ENCODE measurements at regions not wholly inside any gene's neighbourhood (a gene's known extent, or its start where the extent isn't known, plus 50 kb on each side); places are given as distances from the start of the nearest gene placed in this dataset.

DNA sequence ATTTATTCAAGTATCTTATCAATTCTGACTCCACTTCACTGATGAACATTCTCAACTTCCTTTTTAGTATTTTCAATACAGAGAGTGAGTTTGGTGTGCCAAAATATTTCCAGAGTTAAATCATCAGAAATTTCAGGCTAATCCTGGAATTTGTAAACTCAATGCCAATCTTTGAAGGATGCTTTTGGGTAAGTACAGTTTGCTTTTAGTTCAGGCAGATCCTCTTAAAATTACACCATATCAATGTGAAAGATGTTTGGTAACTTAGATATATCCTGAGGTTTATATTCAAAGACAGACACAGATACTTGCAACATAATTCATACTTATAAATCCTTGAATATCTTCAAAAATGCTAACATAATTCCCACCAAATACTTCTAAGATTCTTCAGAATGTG, 76.0 kb upstream of the FAM47B start:
- Histone ChIP-seq H3K9me3 (ENCODE audit: low read length) (no peaks in the 10 kb centered on the region), H3K4me2 (ENCODE audit: low read length) (no peak overlapping the region), H3K36me3 (ENCODE audit: insufficient read depth, low read length) (no peaks in the 10 kb centered on the region), H3K79me2 (ENCODE audit: insufficient read depth, low read depth, low read length) (no peaks in the 10 kb centered on the region), H3K27ac (ENCODE audit: low read depth, low read length, poor library complexity, severe bottlenecking) (no peak overlapping the region), H2AFZ (ENCODE audit: low read length) (no peak overlapping the region), H4K20me1 (ENCODE audit: insufficient read depth, low read length) (no peaks in the 10 kb centered on the region), H3K4me1 (ENCODE audit: insufficient read depth, low read length, poor library complexity, severe bottlenecking) (no peaks in the 10 kb centered on the region), H3K4me3 (ENCODE audit: low read depth, low read length, poor library complexity, severe bottlenecking) (no peak overlapping the region), H3K9me2 (ENCODE audit: insufficient read depth, low read length) (no peaks in the 10 kb centered on the region)
- intact Hi-C loops (cut with micrococcal nuclease; ENCODE audit: unreplicated experiment) = no loop called here
- TF ChIP-seq EZH2phosphoT487 (IDR thresholded peaks at IDR 0.05; ENCODE audit: borderline replicate concordance, low read depth, low read length) = no peak
- TF ChIP-seq, protein P1, sequence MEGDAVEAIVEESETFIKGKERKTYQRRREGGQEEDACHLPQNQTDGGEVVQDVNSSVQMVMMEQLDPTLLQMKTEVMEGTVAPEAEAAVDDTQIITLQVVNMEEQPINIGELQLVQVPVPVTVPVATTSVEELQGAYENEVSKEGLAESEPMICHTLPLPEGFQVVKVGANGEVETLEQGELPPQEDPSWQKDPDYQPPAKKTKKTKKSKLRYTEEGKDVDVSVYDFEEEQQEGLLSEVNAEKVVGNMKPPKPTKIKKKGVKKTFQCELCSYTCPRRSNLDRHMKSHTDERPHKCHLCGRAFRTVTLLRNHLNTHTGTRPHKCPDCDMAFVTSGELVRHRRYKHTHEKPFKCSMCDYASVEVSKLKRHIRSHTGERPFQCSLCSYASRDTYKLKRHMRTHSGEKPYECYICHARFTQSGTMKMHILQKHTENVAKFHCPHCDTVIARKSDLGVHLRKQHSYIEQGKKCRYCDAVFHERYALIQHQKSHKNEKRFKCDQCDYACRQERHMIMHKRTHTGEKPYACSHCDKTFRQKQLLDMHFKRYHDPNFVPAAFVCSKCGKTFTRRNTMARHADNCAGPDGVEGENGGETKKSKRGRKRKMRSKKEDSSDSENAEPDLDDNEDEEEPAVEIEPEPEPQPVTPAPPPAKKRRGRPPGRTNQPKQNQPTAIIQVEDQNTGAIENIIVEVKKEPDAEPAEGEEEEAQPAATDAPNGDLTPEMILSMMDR (conservative IDR thresholded peaks at IDR 0.05; ENCODE audit: low read length) = no peak
- no TSS peak for BruUV-seq (replicated peaks)
- CTCF ChIA-PET (ENCODE audit: unreplicated experiment) = no interaction called here
- POLR2A ChIA-PET = no interaction called here
- no peak for DNase-seq (ENCODE audit: low spot score)

DNA sequence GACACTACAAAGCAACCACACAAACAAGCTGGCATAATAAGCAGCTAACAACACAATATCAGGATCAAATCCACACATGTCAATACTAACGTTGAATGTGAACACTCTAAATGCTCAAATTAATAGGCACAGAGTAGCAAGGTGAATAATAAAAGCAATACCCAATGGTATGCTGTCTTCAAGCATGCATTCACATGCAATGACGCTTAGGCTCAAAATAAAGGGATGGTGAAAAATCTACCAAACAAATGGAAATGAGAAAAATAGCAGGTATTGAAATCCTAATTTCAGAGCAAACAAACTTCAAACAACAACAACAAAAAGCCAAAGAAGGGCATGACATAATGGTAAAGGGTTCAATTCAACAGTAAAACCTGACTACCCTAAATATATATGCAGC, 74.0 kb upstream of the FAM47B start:
- Histone ChIP-seq H3K9me2 (ENCODE audit: insufficient read depth, low read length) (no peaks in the 10 kb centered on the region), H3K9me3 (ENCODE audit: low read length) (no peaks in the 10 kb centered on the region), H3K4me3 (ENCODE audit: low read depth, low read length, poor library complexity, severe bottlenecking) (no peak overlapping the region), H4K20me1 (ENCODE audit: insufficient read depth, low read length) (no peaks in the 10 kb centered on the region), H3K36me3 (ENCODE audit: insufficient read depth, low read length) (no peaks in the 10 kb centered on the region), H3K4me1 (ENCODE audit: insufficient read depth, low read length, poor library complexity, severe bottlenecking) (no peaks in the 10 kb centered on the region), H3K79me2 (ENCODE audit: insufficient read depth, low read depth, low read length) (no peaks in the 10 kb centered on the region), H2AFZ (ENCODE audit: low read length) (no peak overlapping the region), H3K4me2 (ENCODE audit: low read length) (no peak overlapping the region), H3K27ac (ENCODE audit: low read depth, low read length, poor library complexity, severe bottlenecking) (no peak overlapping the region)
- ChIA-PET POLR2A (no interaction called here), CTCF (ENCODE audit: unreplicated experiment) (no interaction called here)
- intact Hi-C loops (cut with micrococcal nuclease; ENCODE audit: unreplicated experiment) = no loop called here
- no peak for DNase-seq (ENCODE audit: low spot score)
- TF ChIP-seq, protein P1 (conservative IDR thresholded peaks at IDR 0.05; ENCODE audit: low read length) = no peak
- no peak for TF ChIP-seq EZH2phosphoT487 (IDR thresholded peaks at IDR 0.05; ENCODE audit: borderline replicate concordance, low read depth, low read length)
- BruUV-seq (replicated peaks) = no TSS peak

DNA sequence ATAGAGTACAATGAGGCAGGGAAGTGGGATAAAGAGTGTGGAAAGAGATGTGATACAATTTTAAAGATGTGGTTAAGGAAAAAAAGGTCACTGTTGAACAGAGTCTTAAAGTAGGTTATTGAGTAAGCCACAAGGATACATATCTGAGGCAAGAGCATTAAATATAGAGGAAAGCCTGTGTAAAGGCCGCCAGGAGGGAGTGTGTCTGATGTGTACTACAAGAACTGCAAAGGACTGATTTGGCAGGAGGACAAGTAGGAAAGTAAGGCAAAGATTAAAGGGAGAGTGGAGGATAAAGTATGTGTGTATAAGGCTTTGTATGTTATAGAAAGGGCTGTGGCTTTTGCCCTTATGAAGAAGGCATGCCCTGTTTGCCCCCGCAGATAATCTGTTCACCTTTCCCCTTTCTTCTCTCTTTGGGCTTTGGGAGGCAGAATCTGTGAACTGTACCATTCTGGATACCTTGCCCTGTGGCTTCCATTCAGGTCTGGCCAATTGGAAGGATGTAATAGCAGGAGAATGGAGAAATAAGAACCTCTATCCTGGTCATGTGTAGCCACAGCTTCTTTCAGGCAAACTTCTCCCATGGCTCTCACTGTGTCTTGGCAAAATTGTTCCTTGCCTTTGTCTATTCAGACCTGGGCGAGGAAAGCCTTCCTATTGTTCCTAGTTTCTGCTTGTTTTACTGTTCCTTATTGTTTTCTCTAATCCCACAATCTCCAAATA, 68.9 kb upstream of the FAM47B start:
- Histone ChIP-seq H3K9me2 (ENCODE audit: insufficient read depth, low read length) (no peaks in the 10 kb centered on the region), H4K20me1 (ENCODE audit: insufficient read depth, low read length) (no peaks in the 10 kb centered on the region), H3K4me3 (ENCODE audit: low read depth, low read length, poor library complexity, severe bottlenecking) (no peak overlapping the region), H3K9me3 (ENCODE audit: low read length) (no peaks in the 10 kb centered on the region), H3K4me2 (ENCODE audit: low read length) (no peak overlapping the region), H3K27ac (ENCODE audit: low read depth, low read length, poor library complexity, severe bottlenecking) (no peak overlapping the region), H3K4me1 (ENCODE audit: insufficient read depth, low read length, poor library complexity, severe bottlenecking) (no peaks in the 10 kb centered on the region), H3K79me2 (ENCODE audit: insufficient read depth, low read depth, low read length) (no peaks in the 10 kb centered on the region), H2AFZ (ENCODE audit: low read length) (no peak overlapping the region), H3K36me3 (ENCODE audit: insufficient read depth, low read length) (no peaks in the 10 kb centered on the region)
- intact Hi-C loops (cut with micrococcal nuclease; ENCODE audit: unreplicated experiment) = no loop called here
- BruUV-seq (replicated peaks) = no TSS peak
- POLR2A ChIA-PET = no interaction called here
- DNase-seq (ENCODE audit: low spot score) = no peak
- CTCF ChIA-PET (ENCODE audit: unreplicated experiment) = no interaction called here
- TF ChIP-seq EZH2phosphoT487 (IDR thresholded peaks at IDR 0.05; ENCODE audit: borderline replicate concordance, low read depth, low read length) = no peak
- TF ChIP-seq, protein P1 (conservative IDR thresholded peaks at IDR 0.05; ENCODE audit: low read length) = no peak

All from OCI-LY7 (cell line).